SK-N-SH (cell line): ENCODE measurements at regions not wholly inside any gene's neighbourhood (a gene's known extent, or its start where the extent isn't known, plus 50 kb on each side); places are given as distances from the start of the nearest gene placed in this dataset.

Source experiments
- CTCF ChIA-PET: fragments of 300-600, 350-600 bp; formaldehyde crosslinking; extraction: SDS; loops from one replicate; lab custom pipeline; 2021; lab: Yijun Ruan, JAX
- POLR2A ChIA-PET: fragments of 350-600 bp; sonication (Branson Sonifier 250); formaldehyde crosslinking; extraction: SDS; loops from one replicate; lab custom pipeline; 2020; ENCODE audit warnings: antibody characterized with exemption, inconsistent platforms; lab: Yijun Ruan, JAX
- DNase-seq: peaks from one replicate; pipeline ENCODE4 v3.0.0; 2012
- H2AFZ ChIP-seq: fragments of 200-600 bp; sonication (generic); 2 replicates; pipeline ENCODE4 v1.8.1; 2016; ENCODE audit warnings: antibody characterized with exemption, mild to moderate bottlenecking, low read depth
- H3F3A ChIP-seq: fragments of 200-600 bp; sonication (generic); replicated peaks from 2 replicates; pipeline ENCODE3; 2016; ENCODE audit warnings: antibody characterized with exemption, mild to moderate bottlenecking; ENCODE audit not compliant: insufficient read depth
- H3K27ac ChIP-seq, 2 experiments: fragments of 200-500 bp in 1 of 2; fragments of 200-600 bp in 1 of 2; sonication (Bioruptor generic) in 1 of 2; sonication (generic), shearing (Covaris generic) in 1 of 2; 2 replicates each; pipeline versions ENCODE4 v1.5.1 to v1.6.1; 2014 to 2016; ENCODE audit warnings: low read depth in 2 of 2, inconsistent platforms in 1 of 2, low read length in 1 of 2, mild to moderate bottlenecking in 1 of 2, mixed read lengths in 1 of 2
- H3K27me3 ChIP-seq: fragments of 200-600 bp; sonication (generic), shearing (Covaris generic); 2 replicates; pipeline ENCODE4 v1.6.1; 2016; ENCODE audit warnings: mixed run types; ENCODE audit not compliant: insufficient read depth
- H3K36me3 ChIP-seq, 2 experiments: fragments of 200-500 bp in 1 of 2; fragments of 200-600 bp in 1 of 2; sonication (Bioruptor generic) in 1 of 2; sonication (generic) in 1 of 2; replicated peaks in 1 of 2; 2 replicates each; pipeline versions ENCODE3 to v1.5.1; 2014 to 2016; ENCODE audit warnings: low read length in 1 of 2, mild to moderate bottlenecking in 1 of 2; ENCODE audit not compliant: insufficient read depth in 2 of 2, control insufficient read depth in 1 of 2
- H3K4me1 ChIP-seq, 2 experiments: fragments of 200-500 bp in 1 of 2; fragments of 200-600 bp in 1 of 2; sonication (Bioruptor generic) in 1 of 2; sonication (generic), shearing (Covaris generic) in 1 of 2; 2 replicates each; pipeline versions ENCODE4 v1.5.1 to v1.6.1; 2014 to 2016; ENCODE audit warnings: low read depth in 1 of 2, low read length in 1 of 2, mixed run types in 1 of 2; ENCODE audit not compliant: insufficient read depth in 2 of 2, control insufficient read depth in 1 of 2
- H3K4me2 ChIP-seq: fragments of 200-600 bp; sonication (generic), shearing (Covaris generic); 2 replicates; pipeline ENCODE4 v1.6.1; 2017; ENCODE audit warnings: mixed run types
- H3K4me3 ChIP-seq, 2 experiments: fragments of 200-500 bp in 1 of 2; fragments of 200-600 bp in 1 of 2; sonication (Bioruptor generic) in 1 of 2; sonication (generic), shearing (Covaris generic) in 1 of 2; 2 replicates each; pipeline versions ENCODE4 v1.5.1 to v1.8.1; 2014 to 2016; ENCODE audit warnings: low read depth in 2 of 2, inconsistent platforms in 1 of 2, low read length in 1 of 2, mild to moderate bottlenecking in 1 of 2, mixed read lengths in 1 of 2, moderate library complexity in 1 of 2
- H3K79me2 ChIP-seq: fragments of 200-600 bp; sonication (generic); 2 replicates; pipeline ENCODE4 v1.8.1; 2017; ENCODE audit warnings: mild to moderate bottlenecking; ENCODE audit not compliant: insufficient read depth
- H3K9ac ChIP-seq: fragments of 200-600 bp; sonication (generic); 2 replicates; pipeline ENCODE4 v1.6.1; 2017; ENCODE audit warnings: mixed run types
- H3K9me2 ChIP-seq: fragments of 200-600 bp; sonication (generic); 2 replicates; pipeline ENCODE4 v1.6.1; 2017; ENCODE audit warnings: mixed run types
- H3K9me3 ChIP-seq: fragments of 200-600 bp; sonication (generic); 2 replicates; pipeline ENCODE4 v1.6.1; 2017; ENCODE audit warnings: mixed run types, mild to moderate bottlenecking, moderate library complexity
- H4K20me1 ChIP-seq: fragments of 200-600 bp; sonication (generic); 2 replicates; pipeline ENCODE4 v1.6.1; 2017; ENCODE audit warnings: mild to moderate bottlenecking, mixed run types; ENCODE audit not compliant: insufficient read depth
- CTCF ChIP-seq: fragments of 200-600 bp; sonication (generic); IDR thresholded peaks from 2 replicates; pipeline ENCODE4 v1.6.1; 2017; ENCODE audit warnings: antibody characterized with exemption, mild to moderate bottlenecking, moderate library complexity
- ELF1 ChIP-seq: IDR thresholded peaks from 2 replicates; pipeline ENCODE4 v1.4.0; 2012
- EP300 ChIP-seq, 2 experiments: IDR thresholded peaks; 2 replicates each; pipeline versions ENCODE4 v1.4.0 to v1.6.1; 2012; ENCODE audit warnings: borderline replicate concordance in 1 of 2, low read depth in 1 of 2, low read length in 1 of 2
- FOXJ3 ChIP-seq: sonication (generic); formaldehyde crosslinking; IDR thresholded peaks from 2 replicates; pipeline ENCODE4 v1.5.1; 2020; ENCODE audit warnings: mild to moderate bottlenecking, missing genetic modification reagents
- JUND ChIP-seq: IDR thresholded peaks from 2 replicates; pipeline ENCODE4 v1.4.0; 2012
- MXI1 ChIP-seq: IDR thresholded peaks from 2 replicates; pipeline ENCODE4 v1.6.1; 2012; ENCODE audit warnings: mild to moderate bottlenecking, low read depth, low read length, improper control_type of control experiment
- NFIC ChIP-seq: IDR thresholded peaks from 2 replicates; pipeline ENCODE4 v1.4.0; 2012; ENCODE audit warnings: borderline replicate concordance
- NRF1 ChIP-seq: IDR thresholded peaks from 2 replicates; pipeline ENCODE4 v1.6.1; 2012; ENCODE audit warnings: low read depth, mild to moderate bottlenecking, low read length
- POLR2AphosphoS5 ChIP-seq: IDR thresholded peaks from 2 replicates; pipeline ENCODE4 v1.6.1; 2012; ENCODE audit warnings: low read depth, low read length
- RAD21 ChIP-seq: IDR thresholded peaks from 2 replicates; pipeline ENCODE4 v1.6.1; 2012; ENCODE audit warnings: mild to moderate bottlenecking, low read length
- RCOR1 ChIP-seq: fragments of 150-350 bp; IDR thresholded peaks from 2 replicates; pipeline ENCODE4 v1.6.1; 2017; ENCODE audit warnings: antibody characterized with exemption, low read length
- RFX5 ChIP-seq: IDR thresholded peaks from 2 replicates; pipeline ENCODE4 v1.6.1; 2012; ENCODE audit warnings: mild to moderate bottlenecking, improper control_type of control experiment, low read length
- RXRA ChIP-seq: IDR thresholded peaks from 2 replicates; pipeline ENCODE4 v1.4.0; 2012; ENCODE audit warnings: low read depth, mild to moderate bottlenecking, borderline replicate concordance
- SIN3A ChIP-seq: IDR thresholded peaks from 2 replicates; pipeline ENCODE4 v1.6.1; 2012; ENCODE audit warnings: low read depth, mild to moderate bottlenecking, low read length, moderate library complexity, borderline replicate concordance
- SMC3 ChIP-seq: IDR thresholded peaks from 2 replicates; pipeline ENCODE4 v1.6.1; 2012; ENCODE audit warnings: low read depth, low read length, improper control_type of control experiment
- TCF12 ChIP-seq: IDR thresholded peaks from 2 replicates; pipeline ENCODE4 v1.4.0; 2012
- TEAD4 ChIP-seq: IDR thresholded peaks from 2 replicates; pipeline ENCODE4 v1.4.0; 2012; ENCODE audit warnings: mild to moderate bottlenecking, borderline replicate concordance; ENCODE audit not compliant: insufficient read depth
- USF2 ChIP-seq: fragments of 150-350 bp; IDR thresholded peaks from 2 replicates; pipeline ENCODE4 v1.6.1; 2017; ENCODE audit warnings: antibody characterized with exemption, low read length, low read depth, borderline replicate concordance
- WGBS: methylation state at CpG from one replicate; pipeline ENCODE4 v1.1.6; 2017; ENCODE audit warnings: low lambda C conversion rate; 5-methylcytosine and 5-hydroxymethylcytosine counted together

GRCh38 chr13:54890976-54891375 is 1862.4 kb downstream of the OLFM4 start (continued):
- no peak for TF ChIP-seq EP300 (IDR thresholded peaks at IDR 0.05; ENCODE audit: borderline replicate concordance in 1 of 2, low read depth in 1 of 2, low read length in 1 of 2)
- TF ChIP-seq JUND, result no peak

GRCh38 chr13:54901316-54901715 is 1872.7 kb downstream of the OLFM4 start:
- ChIA-PET POLR2A (no interaction called here), CTCF (no interaction called here)
- H3K36me3 ChIP-seq, result no peaks in the 10 kb centered on the region
- H3K9me3 ChIP-seq, result no peaks in the 10 kb centered on the region
- no peak overlapping the region for H3K9ac ChIP-seq
- no peak overlapping the region for H2AFZ ChIP-seq
- no peaks in the 10 kb centered on the region for H3K4me1 ChIP-seq
- no peak overlapping the region for H3K27ac ChIP-seq
- no peaks in the 10 kb centered on the region for H3K9me2 ChIP-seq
- H3K27me3 ChIP-seq, result no peaks in the 10 kb centered on the region
- no peaks in the 10 kb centered on the region for H4K20me1 ChIP-seq
- 0% methylated on average over 1 of the region's 1 CpG for WGBS
- TF ChIP-seq ELF1, result no peak
- no peak for TF ChIP-seq POLR2AphosphoS5
- no peak overlapping the region for H3K4me3 ChIP-seq
- H3F3A ChIP-seq, result no peaks in the 10 kb centered on the region
- no peaks in the 10 kb centered on the region for H3K79me2 ChIP-seq
- DNase-seq, result no peak
- no peak overlapping the region for H3K4me2 ChIP-seq

- Histone ChIP-seq H3K9me3 (no peaks in the 10 kb centered on the region), H3K9ac (no peak overlapping the region), H3K4me2 (no peak overlapping the region), H3K9me2 (0 out of 2 replicates have a peak, but pooled peaks cover 5% of the 10 kb centered on the region), H3K36me3 (no peaks in the 10 kb centered on the region)
- CTCF ChIA-PET, result no interaction called here
- no peak for DNase-seq
- TF ChIP-seq USF2 (no peak), CTCF (no peak), TCF12 (no peak), NRF1 (no peak), FOXJ3 (CRISPR knock-in tag) (no peak), RXRA (no peak), TEAD4 (no peak), MXI1 (no peak), RAD21 (no peak), RCOR1 (no peak), EP300 (IDR thresholded peaks at IDR 0.05; ENCODE audit: borderline replicate concordance in 1 of 2, low read depth in 1 of 2, low read length in 1 of 2) (no peak), NFIC (no peak), RFX5 (no peak), SMC3 (no peak), SIN3A (no peak)
- TF ChIP-seq, all 33 proteins: peak for 0
- WGBS, result 0% methylated on average over 3 of the region's 3 CpGs
- Histone ChIP-seq H3K4me1 (no peaks in the 10 kb centered on the region), H3F3A (no peaks in the 10 kb centered on the region), H4K20me1 (no peaks in the 10 kb centered on the region), H3K4me3 (no peak overlapping the region), H3K27ac (no peak overlapping the region), H3K79me2 (no peaks in the 10 kb centered on the region), H2AFZ (no peak overlapping the region), H3K27me3 (no peaks in the 10 kb centered on the region)
- POLR2A ChIA-PET, result no interaction called here
These were observed 1883.8 kb downstream of the OLFM4 start for GRCh38 chr13:54912367-54912766.
